ENCODE measurements at regions not wholly inside any gene's neighbourhood (a gene's known extent, or its start where the extent isn't known, plus 50 kb on each side); places are given as distances from the start of the nearest gene placed in this dataset.
"Not testable (repeated sequence)": the region's sequence is repeated elsewhere in the genome, so short reads cannot be mapped to it uniquely, and the experiment has no call there.

- DNase-seq (ENCODE audit: low spot score) = no peak
These were observed 1071.7 kb upstream of the POT1 start for GRCh38 chr7:126001349-126001748.

GRCh38 chr7:125984795-125985194, 1055.2 kb upstream of the POT1 start:
- DNase-seq (ENCODE audit: low spot score) = no peak

GRCh38 chr7:125971656-125972055, 1042.0 kb upstream of the POT1 start:
- DNase-seq (ENCODE audit: low spot score) = no peak

- no peak for DNase-seq (ENCODE audit: low spot score)
These were observed 1036.8 kb upstream of the POT1 start for GRCh38 chr7:125966278-125967048.

GRCh38 chr7:125934955-125935354, 1005.3 kb upstream of the POT1 start:
- no peak for DNase-seq (ENCODE audit: low spot score)

GRCh38 chr7:125934539-125934938, 1004.9 kb upstream of the POT1 start:
- DNase-seq (ENCODE audit: low spot score) = peak; percentile 32

GRCh38 chr7:125930848-125931247, 1001.2 kb upstream of the POT1 start:
- DNase-seq (ENCODE audit: low spot score) = no peak

GRCh38 chr7:125927556-125927955, 997.9 kb upstream of the POT1 start:
- DNase-seq (ENCODE audit: low spot score) = peak; percentile 66

- no peak for DNase-seq (ENCODE audit: low spot score)
These were observed 997.0 kb upstream of the POT1 start for GRCh38 chr7:125926621-125927020.

- no peak for DNase-seq (ENCODE audit: low spot score)
These were observed 994.4 kb upstream of the POT1 start for GRCh38 chr7:125924037-125924436.

GRCh38 chr7:125915381-125915948, 985.8 kb upstream of the POT1 start:
- DNase-seq (ENCODE audit: low spot score) = not testable (repeated sequence)

GRCh38 chr7:125908711-125909110, 979.1 kb upstream of the POT1 start:
- no peak for DNase-seq (ENCODE audit: low spot score)

GRCh38 chr7:125899577-125899976, 970.0 kb upstream of the POT1 start:
- no peak for DNase-seq (ENCODE audit: low spot score)

GRCh38 chr7:125892434-125892833, 962.8 kb upstream of the POT1 start:
- DNase-seq (ENCODE audit: low spot score) = no peak

GRCh38 chr7:125878988-125879387, 949.4 kb upstream of the POT1 start:
- no peak for DNase-seq (ENCODE audit: low spot score)

GRCh38 chr7:125878235-125878956, 948.8 kb upstream of the POT1 start:
- DNase-seq (ENCODE audit: low spot score) = no peak

GRCh38 chr7:125877246-125877645, 947.6 kb upstream of the POT1 start:
- DNase-seq (ENCODE audit: low spot score) = no peak

- no peak for DNase-seq (ENCODE audit: low spot score)
These were observed 946.8 kb upstream of the POT1 start for GRCh38 chr7:125876431-125876830.

GRCh38 chr7:125871431-125871830, 941.8 kb upstream of the POT1 start:
- DNase-seq (ENCODE audit: low spot score) = no peak

- no peak for DNase-seq (ENCODE audit: low spot score)
These were observed 928.0 kb upstream of the POT1 start for GRCh38 chr7:125857606-125858005.

GRCh38 chr7:125848157-125848556, 918.5 kb upstream of the POT1 start:
- no peak for DNase-seq (ENCODE audit: low spot score)

- DNase-seq (ENCODE audit: low spot score) = no peak
These were observed 918.1 kb upstream of the POT1 start for GRCh38 chr7:125847692-125848091.

GRCh38 chr7:125847055-125847454, 917.4 kb upstream of the POT1 start:
- DNase-seq (ENCODE audit: low spot score) = no peak

Data from COLO829 (cell line).